DOHH2 (cell line): ENCODE measurements at regions not wholly inside any gene's neighbourhood (a gene's known extent, or its start where the extent isn't known, plus 50 kb on each side); places are given as distances from the start of the nearest gene placed in this dataset.

Source experiments
- H3F3A ChIP-seq: fragments of 200-600 bp; sonication (generic), shearing (Covaris generic); 2 replicates; pipeline ENCODE4 v1.6.0; 2016; ENCODE audit warnings: antibody characterized with exemption, mild to moderate bottlenecking; ENCODE audit not compliant: control insufficient read depth, insufficient read depth
- H3K27ac ChIP-seq: fragments of 200-600 bp; sonication (generic); 2 replicates; pipeline ENCODE4 v1.5.1; 2014; ENCODE audit warnings: low read depth, mild to moderate bottlenecking, low read length, moderate library complexity
- H3K27me3 ChIP-seq: fragments of 200-600 bp; sonication (generic); 2 replicates; pipeline ENCODE4 v1.6.1; 2014; ENCODE audit warnings: mild to moderate bottlenecking, low read length, mixed read lengths; ENCODE audit not compliant: control insufficient read depth
- H3K36me3 ChIP-seq: fragments of 200-600 bp; sonication (generic); 2 replicates; pipeline ENCODE4 v1.6.1; 2014; ENCODE audit warnings: mild to moderate bottlenecking, low read length, moderate library complexity, mixed read lengths; ENCODE audit not compliant: control insufficient read depth
- H3K4me1 ChIP-seq: fragments of 200-600 bp; sonication (generic); 2 replicates; pipeline ENCODE4 v1.6.1; 2014; ENCODE audit warnings: mild to moderate bottlenecking, low read length, mixed read lengths; ENCODE audit not compliant: control insufficient read depth
- H3K4me2 ChIP-seq: fragments of 200-600 bp; sonication (generic); 2 replicates; pipeline ENCODE4 v1.6.0; 2014; ENCODE audit warnings: mild to moderate bottlenecking, low read length, moderate library complexity
- H3K4me3 ChIP-seq: fragments of 200-600 bp; sonication (generic); 2 replicates; pipeline ENCODE4 v1.5.1; 2014; ENCODE audit warnings: mild to moderate bottlenecking, low read length, mixed read lengths
- H3K79me2 ChIP-seq: fragments of 200-600 bp; sonication (generic); 2 replicates; pipeline ENCODE4 v1.6.1; 2014; ENCODE audit warnings: mild to moderate bottlenecking, low read length, mixed read lengths; ENCODE audit not compliant: control insufficient read depth
- H3K9me2 ChIP-seq: fragments of 200-600 bp; sonication (generic); replicated peaks from 2 replicates; pipeline ENCODE4 v1.6.1; 2014; ENCODE audit warnings: mild to moderate bottlenecking, low read length, mixed read lengths; ENCODE audit not compliant: control insufficient read depth
- H3K9me3 ChIP-seq: fragments of 200-600 bp; sonication (generic); 2 replicates; pipeline ENCODE4 v1.6.1; 2014; ENCODE audit warnings: antibody characterized with exemption, low read length, mixed read lengths; ENCODE audit not compliant: control insufficient read depth, insufficient read depth
- H4K20me1 ChIP-seq: fragments of 200-600 bp; sonication (generic); 2 replicates; pipeline ENCODE4 v1.6.0; 2014; ENCODE audit warnings: low read depth, mild to moderate bottlenecking, antibody characterized with exemption, low read length, moderate library complexity; ENCODE audit not compliant: control insufficient read depth, insufficient read depth
- EZH2phosphoT487 ChIP-seq: fragments of 200-600 bp; sonication (generic); IDR thresholded peaks from 2 replicates; pipeline ENCODE4 v1.6.1; 2017; ENCODE audit warnings: borderline replicate concordance, mild to moderate bottlenecking, antibody characterized with exemption, low read length, moderate library complexity, mixed read lengths
- TF ChIP-seq, protein P1 (sequence below): fragments of 200-600 bp; sonication (generic); IDR thresholded peaks from one replicate; pipeline ENCODE4 v1.5.1; 2014; ENCODE audit warnings: antibody characterized with exemption, mild to moderate bottlenecking, low read depth, low read length; ENCODE audit not compliant: poor library complexity, severe bottlenecking

GRCh38 chr7:42722716-42723115, 189.2 kb downstream of the C7orf25 start:
- Histone ChIP-seq H3K79me2 (no peaks in the 10 kb centered on the region), H4K20me1 (no peaks in the 10 kb centered on the region), H3K4me2 (no peak overlapping the region), H3K36me3 (no peaks in the 10 kb centered on the region), H3K27ac (no peak overlapping the region), H3K27me3 (no peaks in the 10 kb centered on the region), H3K9me2 (no peaks in the 10 kb centered on the region), H3K4me3 (no peak overlapping the region), H3K9me3 (peaks cover 5% of the 10 kb centered on the region; the same call in 1 of the 2 replicates), H3F3A (no peaks in the 10 kb centered on the region), H3K4me1 (no peaks in the 10 kb centered on the region)
- no peak for TF ChIP-seq EZH2phosphoT487
- TF ChIP-seq, protein P1, sequence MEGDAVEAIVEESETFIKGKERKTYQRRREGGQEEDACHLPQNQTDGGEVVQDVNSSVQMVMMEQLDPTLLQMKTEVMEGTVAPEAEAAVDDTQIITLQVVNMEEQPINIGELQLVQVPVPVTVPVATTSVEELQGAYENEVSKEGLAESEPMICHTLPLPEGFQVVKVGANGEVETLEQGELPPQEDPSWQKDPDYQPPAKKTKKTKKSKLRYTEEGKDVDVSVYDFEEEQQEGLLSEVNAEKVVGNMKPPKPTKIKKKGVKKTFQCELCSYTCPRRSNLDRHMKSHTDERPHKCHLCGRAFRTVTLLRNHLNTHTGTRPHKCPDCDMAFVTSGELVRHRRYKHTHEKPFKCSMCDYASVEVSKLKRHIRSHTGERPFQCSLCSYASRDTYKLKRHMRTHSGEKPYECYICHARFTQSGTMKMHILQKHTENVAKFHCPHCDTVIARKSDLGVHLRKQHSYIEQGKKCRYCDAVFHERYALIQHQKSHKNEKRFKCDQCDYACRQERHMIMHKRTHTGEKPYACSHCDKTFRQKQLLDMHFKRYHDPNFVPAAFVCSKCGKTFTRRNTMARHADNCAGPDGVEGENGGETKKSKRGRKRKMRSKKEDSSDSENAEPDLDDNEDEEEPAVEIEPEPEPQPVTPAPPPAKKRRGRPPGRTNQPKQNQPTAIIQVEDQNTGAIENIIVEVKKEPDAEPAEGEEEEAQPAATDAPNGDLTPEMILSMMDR = no peak

- no peaks in the 10 kb centered on the region for H3K36me3 ChIP-seq
- H3K9me3 ChIP-seq = peaks cover 5% of the 10 kb centered on the region; the same call in 1 of the 2 replicates
- no peaks in the 10 kb centered on the region for H3K79me2 ChIP-seq
- H3K27me3 ChIP-seq = no peaks in the 10 kb centered on the region
- no peaks in the 10 kb centered on the region for H3F3A ChIP-seq
- no peak overlapping the region for H3K27ac ChIP-seq
- H3K4me2 ChIP-seq = no peak overlapping the region
- no peaks in the 10 kb centered on the region for H3K4me1 ChIP-seq
- TF ChIP-seq, protein P1 = no peak
- no peak for TF ChIP-seq EZH2phosphoT487
- no peaks in the 10 kb centered on the region for H3K9me2 ChIP-seq
- H4K20me1 ChIP-seq = no peaks in the 10 kb centered on the region
- no peak overlapping the region for H3K4me3 ChIP-seq
Observed at GRCh38 chr7:42722198-42722597, 189.7 kb downstream of the C7orf25 start.

- Histone ChIP-seq H3K4me2 (no peak overlapping the region), H3K4me1 (no peaks in the 10 kb centered on the region), H3K9me2 (no peaks in the 10 kb centered on the region), H3K36me3 (no peaks in the 10 kb centered on the region), H3K9me3 (peaks cover 5% of the 10 kb centered on the region; the same call in 1 of the 2 replicates), H3K79me2 (no peaks in the 10 kb centered on the region), H3K27me3 (no peaks in the 10 kb centered on the region), H3K4me3 (no peak overlapping the region), H4K20me1 (no peaks in the 10 kb centered on the region), H3K27ac (no peak overlapping the region), H3F3A (no peaks in the 10 kb centered on the region)
- TF ChIP-seq, protein P1 = no peak
- TF ChIP-seq EZH2phosphoT487 = no peak
Observed at GRCh38 chr7:42720991-42721796, 190.7 kb downstream of the C7orf25 start.
